ENCODE measurements at regions not wholly inside any gene's neighbourhood (a gene's known extent, or its start where the extent isn't known, plus 50 kb on each side); places are given as distances from the start of the nearest gene placed in this dataset.

DNA sequence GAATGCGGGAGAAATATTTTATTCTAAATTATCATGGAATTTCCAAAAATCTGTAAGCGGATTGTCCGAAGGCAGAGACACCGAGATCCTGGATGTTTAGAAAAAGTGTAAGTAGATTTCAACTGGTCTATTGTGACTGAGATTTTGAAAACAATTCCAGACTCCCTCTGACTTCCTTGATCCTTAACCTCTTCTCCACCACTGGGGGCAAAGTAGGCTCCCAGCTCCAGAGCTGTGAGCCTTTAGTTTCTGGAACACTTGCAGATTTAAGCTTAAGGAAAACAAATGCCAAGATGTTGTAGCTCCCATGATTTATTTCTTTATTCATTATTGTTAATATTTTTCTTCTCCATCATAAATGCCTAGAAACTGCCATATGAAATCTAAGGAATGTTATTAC lies 1320.5 kb upstream of the SEL1L start:
- Mint-ChIP-seq H3K9me3 (no peaks in the 10 kb centered on the region), H3K4me1 (ENCODE audit: low read depth) (no peaks in the 10 kb centered on the region), H3K4me3 (no peak overlapping the region), H3K36me3 (ENCODE audit: low read depth) (no peaks in the 10 kb centered on the region), H3K27me3 (no peaks in the 10 kb centered on the region), H3K27ac (no peak overlapping the region)
- intact Hi-C loops (cut with micrococcal nuclease) = no loop called here

- intact Hi-C loops (cut with micrococcal nuclease) = loop anchor here (5.0 kb wide), 1 partner anchor 607 kb away; no protein-coding TSS in a partner anchor
- H3K36me3 Mint-ChIP-seq (ENCODE audit: low read depth) = no peaks in the 10 kb centered on the region
- H3K4me1 Mint-ChIP-seq (ENCODE audit: low read depth) = no peaks in the 10 kb centered on the region
- no peak overlapping the region for H3K27ac Mint-ChIP-seq
- H3K9me3 Mint-ChIP-seq = no peaks in the 10 kb centered on the region
- H3K4me3 Mint-ChIP-seq = no peak overlapping the region
- H3K27me3 Mint-ChIP-seq = no peaks in the 10 kb centered on the region
Observed at GRCh38 chr14:82854901-82855300, 1321.2 kb upstream of the SEL1L start.

- Mint-ChIP-seq H3K36me3 (ENCODE audit: low read depth) (no peaks in the 10 kb centered on the region), H3K27ac (no peak overlapping the region), H3K27me3 (no peaks in the 10 kb centered on the region), H3K4me1 (ENCODE audit: low read depth) (no peaks in the 10 kb centered on the region), H3K4me3 (no peak overlapping the region), H3K9me3 (no peaks in the 10 kb centered on the region)
- intact Hi-C loops (cut with micrococcal nuclease) = loop anchor here (5.0 kb wide), 1 partner anchor 606 kb away; no protein-coding TSS in a partner anchor
Observed at GRCh38 chr14:82855912-82856391, 1322.3 kb upstream of the SEL1L start.

DNA sequence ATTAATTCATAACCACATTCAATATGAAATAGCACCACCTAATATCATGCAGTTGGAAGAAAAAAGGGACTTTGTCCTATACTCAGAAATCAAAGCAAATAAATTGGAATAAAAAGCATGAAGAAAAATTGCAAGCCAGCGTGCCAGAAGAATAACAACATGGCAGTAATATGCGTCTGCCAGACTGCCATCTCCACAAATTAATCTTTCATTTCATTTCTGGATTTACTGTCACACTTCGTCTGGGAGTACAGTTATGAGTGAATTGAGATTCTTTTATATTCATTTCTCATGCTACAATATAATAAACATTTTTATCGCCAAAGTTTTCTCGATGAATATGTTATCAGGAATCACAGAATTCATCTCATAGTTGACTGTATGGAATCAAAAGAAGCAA lies 1327.7 kb upstream of the SEL1L start:
- H3K9me3 Mint-ChIP-seq = peaks cover 9% of the 10 kb centered on the region
- H3K4me1 Mint-ChIP-seq (ENCODE audit: low read depth) = no peaks in the 10 kb centered on the region

DNA sequence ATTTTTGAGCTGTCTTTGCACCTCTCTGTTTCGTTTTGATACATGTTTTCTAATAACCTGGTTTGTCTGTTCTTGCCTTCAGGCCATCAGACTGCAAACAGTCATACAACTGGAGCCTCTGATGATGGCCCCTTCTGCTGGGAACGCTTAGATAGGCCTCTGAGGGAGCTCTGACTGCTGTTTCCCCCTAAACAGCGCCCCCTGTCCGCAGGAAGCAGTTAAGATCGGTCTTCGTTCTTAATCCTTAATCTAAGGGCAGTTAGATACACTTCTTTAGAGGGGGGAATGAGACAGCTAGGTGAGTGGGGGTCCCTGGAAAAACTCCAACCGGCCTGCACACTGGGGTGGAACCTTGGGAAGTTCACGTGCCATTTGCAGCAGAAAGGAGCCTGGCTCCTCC lies 1338.8 kb upstream of the SEL1L start:
- Mint-ChIP-seq H3K9me3 (peaks cover 9% of the 10 kb centered on the region), H3K4me3 (no peak overlapping the region), H3K27ac (no peak overlapping the region), H3K36me3 (ENCODE audit: low read depth) (no peaks in the 10 kb centered on the region), H3K27me3 (no peaks in the 10 kb centered on the region), H3K4me1 (ENCODE audit: low read depth) (no peaks in the 10 kb centered on the region)
- intact Hi-C loops (cut with micrococcal nuclease) = no loop called here

More for the DNA sequence above, 1327.7 kb upstream of the SEL1L start:
- H3K27ac Mint-ChIP-seq = no peak overlapping the region
- H3K4me3 Mint-ChIP-seq = no peak overlapping the region
- intact Hi-C loops (cut with micrococcal nuclease) = no loop called here
- no peaks in the 10 kb centered on the region for H3K27me3 Mint-ChIP-seq
- no peaks in the 10 kb centered on the region for H3K36me3 Mint-ChIP-seq (ENCODE audit: low read depth)

- no peaks in the 10 kb centered on the region for H3K36me3 Mint-ChIP-seq (ENCODE audit: low read depth)
- intact Hi-C loops (cut with micrococcal nuclease) = no loop called here
- H3K9me3 Mint-ChIP-seq = peaks cover 14% of the 10 kb centered on the region
- H3K27me3 Mint-ChIP-seq = no peaks in the 10 kb centered on the region
- no peak overlapping the region for H3K4me3 Mint-ChIP-seq
- H3K27ac Mint-ChIP-seq = no peak overlapping the region
- H3K4me1 Mint-ChIP-seq (ENCODE audit: low read depth) = no peaks in the 10 kb centered on the region
Observed at GRCh38 chr14:82878951-82879350, 1345.3 kb upstream of the SEL1L start.

DNA sequence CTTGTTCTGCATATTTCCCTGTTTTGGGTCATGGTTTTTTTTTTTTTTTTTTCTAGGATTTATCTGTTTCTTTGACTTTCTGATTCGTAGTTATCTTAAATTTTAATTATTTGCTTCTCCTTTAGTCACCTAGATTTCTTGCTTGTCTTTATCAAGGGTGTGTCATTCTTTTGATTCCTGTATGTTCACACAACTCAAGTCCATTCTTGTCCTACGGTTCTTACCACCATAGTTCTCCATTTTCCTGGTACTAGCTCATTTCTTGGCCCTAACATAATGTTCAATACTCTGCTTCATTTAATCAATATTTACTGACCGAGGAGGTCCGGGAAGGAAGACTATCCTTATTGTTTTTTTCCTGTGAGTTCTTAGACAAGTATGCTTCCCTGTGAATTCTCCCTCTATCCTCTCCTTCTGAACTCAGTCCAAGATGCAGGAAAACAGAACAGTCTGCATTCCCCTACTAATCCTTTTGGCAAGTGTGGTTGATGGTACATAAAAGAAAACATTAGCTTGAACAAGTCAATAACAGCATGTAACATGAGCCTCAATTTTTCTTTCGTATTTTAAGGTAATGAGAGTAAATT lies 1346.4 kb upstream of the SEL1L start:
- intact Hi-C loops (cut with micrococcal nuclease) = no loop called here
- no peaks in the 10 kb centered on the region for H3K27me3 Mint-ChIP-seq

GRCh38 chr14:82886670-82887069 lies 1353.0 kb upstream of the SEL1L start:
- no peak overlapping the region for H3K27ac Mint-ChIP-seq
- H3K9me3 Mint-ChIP-seq = peaks cover 22% of the 10 kb centered on the region
- H3K36me3 Mint-ChIP-seq (ENCODE audit: low read depth) = no peaks in the 10 kb centered on the region
- H3K27me3 Mint-ChIP-seq = no peaks in the 10 kb centered on the region
- H3K4me3 Mint-ChIP-seq = no peak overlapping the region
- H3K4me1 Mint-ChIP-seq (ENCODE audit: low read depth) = no peaks in the 10 kb centered on the region
- intact Hi-C loops (cut with micrococcal nuclease) = no loop called here

More for the DNA sequence above, 1346.4 kb upstream of the SEL1L start:
- no peak overlapping the region for H3K27ac Mint-ChIP-seq
- H3K9me3 Mint-ChIP-seq = peaks cover 14% of the 10 kb centered on the region
- H3K36me3 Mint-ChIP-seq (ENCODE audit: low read depth) = no peaks in the 10 kb centered on the region
- H3K4me1 Mint-ChIP-seq (ENCODE audit: low read depth) = no peaks in the 10 kb centered on the region
- H3K4me3 Mint-ChIP-seq = no peak overlapping the region

- H3K27ac Mint-ChIP-seq = no peak overlapping the region
- H3K9me3 Mint-ChIP-seq = peaks cover 14% of the 10 kb centered on the region
- H3K4me3 Mint-ChIP-seq = no peak overlapping the region
- H3K36me3 Mint-ChIP-seq (ENCODE audit: low read depth) = no peaks in the 10 kb centered on the region
- no peaks in the 10 kb centered on the region for H3K27me3 Mint-ChIP-seq
- no peaks in the 10 kb centered on the region for H3K4me1 Mint-ChIP-seq (ENCODE audit: low read depth)
- intact Hi-C loops (cut with micrococcal nuclease) = no loop called here
Observed at GRCh38 chr14:82889701-82890100, 1356.0 kb upstream of the SEL1L start.

DNA sequence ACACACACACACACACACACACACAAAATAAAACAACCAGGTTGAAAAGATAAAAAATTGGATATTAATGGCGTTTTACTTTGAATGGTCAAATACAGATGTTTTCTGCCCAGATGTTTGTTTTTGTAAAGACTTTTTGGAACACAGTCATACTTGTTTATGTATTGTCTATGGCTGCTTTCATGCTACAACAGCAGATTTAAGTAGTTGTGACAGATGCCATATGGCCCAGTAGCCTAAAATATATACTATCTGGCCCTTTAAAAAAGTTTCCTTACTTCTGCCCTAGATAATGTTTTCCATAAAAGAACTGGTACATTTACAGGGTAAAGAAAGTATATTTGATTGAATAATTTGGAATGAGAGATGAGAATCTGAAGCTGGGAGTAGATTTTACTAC lies 1362.8 kb upstream of the SEL1L start:
- Mint-ChIP-seq H3K27ac (no peak overlapping the region), H3K36me3 (ENCODE audit: low read depth) (no peaks in the 10 kb centered on the region), H3K4me3 (no peak overlapping the region), H3K4me1 (ENCODE audit: low read depth) (no peaks in the 10 kb centered on the region), H3K9me3 (no peaks in the 10 kb centered on the region), H3K27me3 (no peaks in the 10 kb centered on the region)
- intact Hi-C loops (cut with micrococcal nuclease) = no loop called here

DNA sequence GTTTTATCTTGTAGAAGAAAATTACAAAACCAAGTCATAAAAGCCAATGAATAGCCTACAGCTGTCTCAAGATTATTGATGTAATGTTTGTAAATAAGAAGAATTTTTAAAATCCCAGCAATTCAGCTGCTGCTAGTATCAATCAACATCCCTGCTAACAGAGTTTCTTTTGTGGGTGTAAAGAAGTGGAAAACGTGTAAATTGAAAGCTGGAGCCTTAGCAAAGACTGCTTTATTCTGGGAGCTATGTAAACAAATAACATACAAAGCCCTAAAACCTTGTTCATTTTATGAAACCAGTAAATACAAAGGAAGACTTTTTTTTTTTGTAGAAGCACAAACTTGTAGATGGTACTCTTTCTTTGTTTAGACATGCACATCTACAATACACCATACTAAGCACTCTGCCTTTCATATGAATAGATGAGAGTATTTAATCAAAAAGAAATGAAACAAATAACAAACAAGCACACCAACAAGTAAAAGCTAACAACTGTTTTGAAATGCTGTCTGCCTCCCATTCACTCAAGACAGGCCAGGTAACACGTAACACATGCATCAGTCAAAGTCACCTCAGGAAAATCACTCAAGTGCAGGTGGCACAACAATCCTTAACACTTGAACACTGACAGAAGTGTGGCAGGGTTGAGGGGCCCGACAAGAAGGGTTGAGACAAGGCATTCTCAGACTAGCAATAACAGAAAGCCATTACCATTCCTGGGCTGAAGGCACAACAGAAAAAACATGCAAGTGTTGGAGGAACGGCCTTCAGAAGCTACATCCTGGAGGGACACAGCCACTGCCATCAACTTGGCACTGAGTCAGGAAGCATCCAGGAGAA lies 1364.0 kb upstream of the SEL1L start:
- intact Hi-C loops (cut with micrococcal nuclease) = no loop called here
- no peaks in the 10 kb centered on the region for H3K27me3 Mint-ChIP-seq
- no peaks in the 10 kb centered on the region for H3K9me3 Mint-ChIP-seq
- no peaks in the 10 kb centered on the region for H3K4me1 Mint-ChIP-seq (ENCODE audit: low read depth)
- H3K4me3 Mint-ChIP-seq = no peak overlapping the region
- no peak overlapping the region for H3K27ac Mint-ChIP-seq
- no peaks in the 10 kb centered on the region for H3K36me3 Mint-ChIP-seq (ENCODE audit: low read depth)

- H3K4me3 Mint-ChIP-seq = no peak overlapping the region
- H3K36me3 Mint-ChIP-seq (ENCODE audit: low read depth) = no peaks in the 10 kb centered on the region
- peaks cover 27% of the 10 kb centered on the region for H3K9me3 Mint-ChIP-seq
- H3K4me1 Mint-ChIP-seq (ENCODE audit: low read depth) = no peaks in the 10 kb centered on the region
- H3K27me3 Mint-ChIP-seq = no peaks in the 10 kb centered on the region
- H3K27ac Mint-ChIP-seq = no peak overlapping the region
- intact Hi-C loops (cut with micrococcal nuclease) = no loop called here
Observed at GRCh38 chr14:82905762-82906161, 1372.1 kb upstream of the SEL1L start.

DNA sequence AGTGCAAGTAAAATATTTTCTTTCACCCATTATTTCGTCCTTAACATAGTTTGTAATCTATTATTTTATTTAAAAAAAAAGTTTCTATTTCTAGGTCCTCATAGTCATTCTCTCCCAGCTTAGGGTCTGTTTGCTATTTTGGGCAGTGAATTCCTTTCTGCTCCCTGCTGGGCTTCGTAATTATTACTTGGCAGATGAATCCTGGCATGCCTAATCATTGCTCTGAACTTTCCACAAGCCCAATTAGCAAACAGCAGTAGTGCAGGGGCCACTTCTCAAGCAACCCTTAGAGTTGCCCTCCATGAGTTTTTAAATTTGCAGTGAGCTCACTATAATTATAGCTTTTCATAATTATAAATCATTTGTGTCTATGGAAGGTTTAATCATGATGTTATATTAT lies 1378.3 kb upstream of the SEL1L start:
- no peaks in the 10 kb centered on the region for H3K4me1 Mint-ChIP-seq (ENCODE audit: low read depth)
- no peak overlapping the region for H3K27ac Mint-ChIP-seq
- no peak overlapping the region for H3K4me3 Mint-ChIP-seq
- intact Hi-C loops (cut with micrococcal nuclease) = no loop called here
- H3K27me3 Mint-ChIP-seq = no peaks in the 10 kb centered on the region
- H3K36me3 Mint-ChIP-seq (ENCODE audit: low read depth) = no peaks in the 10 kb centered on the region
- H3K9me3 Mint-ChIP-seq = peaks cover 22% of the 10 kb centered on the region

DNA sequence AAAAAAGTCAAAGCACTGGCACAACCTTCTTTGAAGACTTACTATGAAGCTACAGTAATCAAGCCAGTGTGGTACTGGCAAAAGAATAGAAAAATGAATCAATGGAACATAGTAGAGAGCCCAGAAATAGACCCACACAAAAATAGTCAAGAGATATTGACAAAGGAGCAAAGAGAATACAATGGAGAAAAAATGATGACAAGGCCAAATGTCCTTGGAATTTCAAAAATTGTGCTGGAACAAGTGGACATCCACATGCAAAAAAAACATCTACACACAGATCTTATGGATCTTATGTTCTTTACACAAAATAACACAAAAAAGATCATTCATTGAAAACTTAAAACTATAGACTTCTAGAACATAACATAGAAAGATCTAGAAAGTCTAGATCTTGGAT lies 1379.7 kb upstream of the SEL1L start:
- intact Hi-C loops (cut with micrococcal nuclease) = no loop called here
- Mint-ChIP-seq H3K36me3 (ENCODE audit: low read depth) (no peaks in the 10 kb centered on the region), H3K27ac (no peak overlapping the region), H3K27me3 (no peaks in the 10 kb centered on the region), H3K9me3 (peaks cover 15% of the 10 kb centered on the region), H3K4me1 (ENCODE audit: low read depth) (no peaks in the 10 kb centered on the region), H3K4me3 (no peak overlapping the region)
